Stimulated activated CD8-positive, alpha-beta memory T cell treated with anti-CD3 and anti-CD28 coated beads, Interleukin-15, amount 100 ng/mL, for 24 hours (primary cell): ENCODE measurements at regions not wholly inside any gene's neighbourhood (a gene's known extent, or its start where the extent isn't known, plus 50 kb on each side); places are given as distances from the start of the nearest gene placed in this dataset.

Experiments used
- DNase-seq: peaks from one replicate; pipeline ENCODE4 v3.0.0-alpha.2; 2020; ENCODE audit warnings: low read depth

DNA sequence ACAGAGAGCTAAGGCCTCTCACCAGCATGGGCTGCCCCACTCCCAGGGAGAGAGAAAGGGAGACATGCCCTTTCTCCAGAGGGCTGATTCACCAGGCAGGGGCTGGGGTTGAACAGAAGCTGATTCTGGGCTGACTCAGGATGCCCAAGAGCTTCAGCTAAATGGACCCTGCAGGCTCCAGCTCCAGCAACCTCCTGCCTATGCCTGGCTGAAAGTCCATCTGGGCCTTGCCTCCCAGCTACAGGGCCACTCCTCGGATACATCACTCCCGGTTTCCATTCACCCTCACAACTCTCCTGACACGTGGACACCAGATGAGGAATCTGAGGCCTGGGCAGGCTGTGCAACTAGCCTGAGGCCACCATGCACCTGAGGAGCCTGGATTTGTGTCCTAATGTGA, 215.5 kb downstream of the BUD13 start:
- no peak for DNase-seq

DNA sequence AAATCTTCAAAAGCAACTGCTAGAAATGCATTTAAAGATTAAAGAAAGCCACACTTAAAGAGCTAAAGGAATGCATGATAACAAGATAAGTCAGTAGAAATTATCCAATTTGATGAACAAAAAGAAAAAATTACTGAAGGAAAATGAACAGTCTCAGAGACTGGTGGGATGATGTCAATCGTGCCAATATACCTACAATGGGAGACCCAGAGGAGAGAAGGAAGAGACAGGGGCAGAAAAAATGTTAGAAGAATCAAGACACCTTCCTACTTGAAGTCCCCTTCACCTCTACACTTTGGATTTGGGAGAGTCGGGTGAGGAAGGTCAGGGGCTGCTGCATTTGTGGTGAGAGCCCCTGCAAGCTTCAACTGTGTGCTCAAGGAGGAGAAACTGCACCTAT, 216.3 kb downstream of the BUD13 start:
- no peak for DNase-seq

DNA sequence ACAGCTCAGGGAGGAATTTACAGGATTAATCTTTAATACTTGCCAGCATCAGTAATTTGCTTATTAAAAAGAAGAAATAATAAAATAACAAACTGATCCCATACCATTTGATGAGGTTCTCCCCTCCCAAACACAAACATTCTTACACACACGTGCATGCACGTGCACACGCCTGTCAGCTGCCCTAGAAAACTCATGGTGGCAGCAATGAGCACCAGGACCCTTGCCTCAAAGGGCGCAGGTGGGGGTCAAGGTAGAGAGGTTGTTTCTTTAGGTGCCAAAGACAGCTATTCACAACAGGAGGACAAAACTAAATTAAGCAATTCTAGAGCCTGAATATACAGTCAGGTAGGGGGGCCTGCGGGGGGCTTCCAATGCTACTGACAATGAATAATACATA, 219.3 kb downstream of the BUD13 start:
- no peak for DNase-seq

DNA sequence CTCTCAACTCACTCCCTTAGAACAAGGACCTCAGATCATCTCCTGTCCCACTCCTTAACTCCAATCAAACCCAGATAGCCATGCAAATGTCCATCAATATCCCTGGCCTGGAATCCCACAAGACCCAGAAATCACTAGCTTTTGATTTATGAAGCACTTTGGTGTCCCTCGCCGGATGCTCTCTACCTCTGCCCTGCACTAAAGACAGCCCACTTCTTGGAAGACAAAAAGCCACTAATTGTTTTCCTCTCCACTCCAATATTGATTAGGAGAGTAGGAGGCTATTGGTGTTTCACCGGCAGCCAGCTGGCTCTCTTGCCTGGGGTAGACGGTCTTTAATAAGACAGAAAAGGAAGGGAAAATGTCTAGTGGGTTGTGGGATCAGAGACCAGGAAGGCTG, 221.2 kb downstream of the BUD13 start:
- no peak for DNase-seq

DNA sequence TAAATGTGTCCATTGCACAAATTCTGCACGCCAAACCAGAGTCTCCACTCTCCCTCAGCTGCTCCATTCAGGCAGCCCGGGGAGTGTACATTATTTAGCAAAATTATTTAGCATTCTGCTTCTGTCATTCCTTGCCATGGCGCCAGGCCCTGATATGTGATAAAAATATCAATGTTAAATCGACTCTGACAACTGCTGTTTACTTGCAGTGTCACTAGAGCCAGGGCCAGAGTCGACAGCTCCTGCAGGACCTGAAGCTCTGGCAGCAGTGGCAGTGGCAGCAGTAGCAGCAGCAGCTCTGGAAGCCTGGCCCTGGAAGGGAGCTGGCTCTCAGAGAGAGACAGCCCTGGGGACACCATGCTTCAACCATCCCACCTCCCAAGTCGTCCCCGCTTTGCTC, 224.5 kb downstream of the BUD13 start:
- no peak for DNase-seq

DNA sequence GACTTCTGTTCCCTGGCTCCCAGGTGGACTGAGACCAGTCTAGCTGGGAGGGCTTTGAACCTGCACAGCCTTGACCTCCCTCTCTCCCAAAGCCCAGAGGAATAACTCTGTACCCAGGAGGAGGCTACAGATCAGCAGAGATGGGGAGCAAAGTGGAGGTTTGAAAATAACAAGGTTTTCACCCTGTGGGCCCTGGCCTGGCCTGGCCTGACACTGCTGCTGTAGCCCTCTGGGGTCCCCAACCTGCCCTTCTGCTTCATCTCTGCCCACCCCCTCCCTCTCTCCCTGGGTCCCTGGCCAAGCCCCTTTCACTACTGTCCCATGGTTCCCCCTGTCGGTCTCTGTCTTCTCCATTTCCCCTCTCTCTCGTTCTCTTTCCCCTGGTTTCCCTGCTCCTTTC, 225.2 kb downstream of the BUD13 start:
- DNase-seq: no peak

DNA sequence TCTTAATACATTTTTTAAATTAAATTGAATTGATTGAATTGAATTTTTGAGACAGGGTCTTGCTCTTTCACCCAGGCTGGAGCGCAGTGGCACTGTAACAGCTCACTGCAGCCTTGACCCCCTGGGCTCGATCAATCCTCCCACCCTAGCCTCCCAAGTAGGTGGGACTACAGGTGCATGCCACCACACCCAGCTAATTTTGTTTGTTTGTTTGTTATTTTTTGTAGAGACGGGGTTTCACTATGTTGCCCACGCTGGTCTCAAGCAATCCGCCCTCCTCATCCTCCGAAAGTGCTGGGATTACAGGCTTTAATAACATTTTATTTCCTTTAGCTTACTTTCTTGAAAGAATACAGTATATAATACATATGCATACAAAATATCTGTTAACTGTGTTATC, 226.9 kb downstream of the BUD13 start:
- no peak for DNase-seq

DNA sequence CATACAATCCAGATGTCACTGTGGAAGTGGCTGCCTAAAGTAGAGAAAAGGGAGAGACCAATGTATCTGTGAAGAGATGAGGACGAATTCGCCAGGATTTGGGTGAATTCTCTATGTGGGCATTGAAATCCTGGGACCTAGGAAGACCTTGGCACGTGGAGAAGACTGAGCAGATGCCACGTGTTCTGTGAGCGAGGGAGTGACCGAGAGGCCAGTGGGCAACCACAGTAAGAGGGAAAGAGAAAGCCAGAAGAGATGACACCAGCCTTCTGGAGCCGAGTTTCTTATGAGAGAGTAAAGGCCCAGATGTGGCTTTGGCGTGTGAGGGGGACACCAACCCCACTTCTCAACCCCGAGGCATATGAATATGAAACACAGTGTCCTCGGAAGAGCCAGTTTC, 228.1 kb downstream of the BUD13 start:
- DNase-seq: no peak

DNA sequence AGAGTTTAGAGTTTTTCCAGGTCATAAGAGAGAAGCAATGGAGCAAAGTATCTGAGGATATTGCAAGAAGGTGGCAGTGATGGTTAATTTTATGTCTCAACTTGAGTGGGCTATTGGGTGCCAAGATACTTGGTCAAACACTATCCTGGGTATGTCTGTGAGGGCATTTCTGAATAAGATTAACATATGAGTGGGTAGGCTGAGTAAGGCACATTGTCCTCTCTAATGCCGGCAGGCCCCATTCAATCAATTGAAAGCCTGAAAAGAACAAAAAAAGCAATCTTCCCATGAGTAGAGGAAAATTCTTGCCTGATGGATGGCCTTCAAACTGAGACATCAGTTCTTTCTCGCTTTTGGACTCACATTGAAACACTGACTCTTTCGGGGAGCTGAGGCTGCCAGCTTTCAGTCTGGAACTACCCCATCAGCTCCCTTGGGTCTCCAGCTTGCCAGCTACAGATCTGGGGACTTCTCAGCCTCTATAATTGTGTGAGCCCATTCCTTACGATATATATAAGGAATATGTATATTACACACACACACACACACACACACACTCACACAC, 228.8 kb downstream of the BUD13 start:
- DNase-seq: no peak

DNA sequence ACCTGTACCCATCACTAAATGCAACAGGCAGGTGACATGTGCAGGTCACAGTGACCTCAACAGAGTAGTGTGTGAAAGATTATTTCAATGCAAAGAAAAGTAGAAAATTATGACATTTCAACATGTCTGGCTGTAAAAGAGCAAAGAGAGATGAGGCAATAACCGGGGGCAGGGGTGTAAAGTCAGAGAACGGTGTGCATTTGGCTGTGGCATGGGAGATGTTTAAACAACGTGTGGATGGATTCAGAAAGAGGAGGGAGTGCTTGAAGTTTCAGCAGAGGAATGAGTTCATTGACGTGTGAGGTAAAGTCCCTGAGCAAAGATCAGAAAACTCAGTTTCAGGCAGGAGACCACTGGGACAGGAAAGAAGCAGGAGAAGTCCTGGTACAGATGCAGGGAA, 229.7 kb downstream of the BUD13 start:
- no peak for DNase-seq

DNA sequence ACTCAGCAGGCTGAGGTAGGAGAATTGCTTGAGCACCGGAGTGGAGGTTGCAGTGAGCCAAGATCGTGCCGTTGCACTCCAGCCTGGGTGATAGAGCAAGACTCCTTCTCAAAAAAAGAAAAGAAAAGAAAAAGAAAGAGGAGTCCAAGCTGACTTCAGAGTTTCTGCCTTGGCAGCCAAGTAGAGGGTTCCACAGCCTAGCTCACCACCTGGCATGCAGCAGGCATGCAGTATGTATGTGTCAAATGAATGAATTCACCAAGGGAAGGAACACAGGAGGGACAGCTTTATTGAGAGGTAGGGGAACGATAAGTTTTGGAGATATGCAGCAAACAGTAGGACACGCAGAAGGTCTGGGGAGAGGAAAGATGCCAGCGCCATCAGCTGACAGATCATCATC, 230.4 kb downstream of the BUD13 start:
- DNase-seq: no peak

DNA sequence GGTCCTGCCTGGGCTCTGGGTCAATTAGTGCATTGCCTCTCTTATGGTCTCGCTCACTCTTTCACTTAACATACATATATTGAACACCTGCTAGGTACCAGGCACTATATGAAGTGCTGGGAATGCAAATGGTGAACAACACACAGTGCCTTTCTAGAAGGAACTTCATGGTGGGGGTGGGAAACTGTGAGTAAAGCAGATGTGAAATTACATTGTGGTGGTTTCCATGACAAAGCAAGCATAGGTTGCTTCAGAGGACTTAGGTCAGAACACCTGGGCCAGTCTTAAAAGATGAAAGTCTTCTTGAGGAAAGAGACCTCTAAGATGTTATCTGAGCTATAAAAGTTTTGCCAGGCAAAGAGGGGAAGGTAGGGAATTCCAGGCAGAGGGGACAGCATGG, 231.3 kb downstream of the BUD13 start:
- no peak for DNase-seq

DNA sequence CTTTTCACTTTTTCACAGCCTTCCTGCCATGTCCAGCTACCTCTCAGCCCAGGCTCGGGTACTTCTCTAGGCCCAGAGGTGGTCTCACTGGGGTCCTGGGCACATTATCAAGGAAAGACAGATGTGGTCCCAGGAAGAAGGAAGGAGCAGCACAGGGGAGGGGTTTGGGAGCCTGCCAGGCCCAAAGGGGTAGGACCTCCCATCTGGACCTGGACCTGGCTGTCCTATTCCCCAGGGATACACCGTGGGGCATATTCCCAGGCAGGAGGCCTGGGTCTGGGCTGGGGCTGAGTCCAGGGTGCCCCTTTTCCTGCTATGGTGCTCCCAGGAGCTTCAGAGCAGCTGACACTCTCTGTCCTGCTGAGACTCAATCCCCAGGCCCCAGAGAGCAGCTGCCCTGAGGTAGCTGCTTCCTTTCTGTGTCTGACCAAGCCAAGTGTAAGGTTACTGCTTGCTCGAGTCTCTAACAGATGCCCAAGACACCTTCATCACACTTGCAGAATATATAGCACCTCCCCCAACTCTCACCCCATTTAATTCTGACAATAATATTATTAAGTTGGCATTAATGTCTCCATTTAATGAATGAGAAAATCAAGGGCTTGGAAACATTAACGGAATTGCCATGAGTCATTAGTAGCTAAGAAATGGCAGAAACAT, 232.0 kb downstream of the BUD13 start:
- no peak for DNase-seq

DNA sequence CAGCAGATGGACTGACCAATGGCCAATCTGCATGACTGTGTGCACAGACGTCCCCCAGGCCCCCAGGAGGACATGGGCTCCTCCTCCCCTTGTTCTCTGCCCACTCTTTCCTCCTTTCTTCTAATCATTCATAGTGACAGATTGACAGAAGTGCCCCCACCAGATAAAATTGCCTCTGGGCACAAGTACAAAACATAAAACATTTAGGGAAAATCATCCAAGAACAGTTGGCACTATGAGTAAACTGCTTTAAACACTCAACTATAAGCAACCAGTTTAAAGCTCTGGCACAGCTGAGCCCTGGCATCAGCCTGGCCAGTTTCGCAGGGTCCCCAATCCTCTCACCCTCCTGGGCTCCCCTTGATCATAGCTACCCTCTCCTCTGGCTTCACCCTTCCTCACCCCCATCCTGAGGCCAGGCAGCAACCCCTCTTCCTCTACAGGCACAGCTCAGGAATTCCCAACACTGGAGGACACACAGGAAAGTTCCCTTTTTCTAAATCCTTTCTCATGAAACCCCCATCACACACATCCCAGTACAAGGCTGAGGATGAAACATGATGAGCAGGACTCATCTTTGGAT, 232.9 kb downstream of the BUD13 start:
- DNase-seq: no peak

DNA sequence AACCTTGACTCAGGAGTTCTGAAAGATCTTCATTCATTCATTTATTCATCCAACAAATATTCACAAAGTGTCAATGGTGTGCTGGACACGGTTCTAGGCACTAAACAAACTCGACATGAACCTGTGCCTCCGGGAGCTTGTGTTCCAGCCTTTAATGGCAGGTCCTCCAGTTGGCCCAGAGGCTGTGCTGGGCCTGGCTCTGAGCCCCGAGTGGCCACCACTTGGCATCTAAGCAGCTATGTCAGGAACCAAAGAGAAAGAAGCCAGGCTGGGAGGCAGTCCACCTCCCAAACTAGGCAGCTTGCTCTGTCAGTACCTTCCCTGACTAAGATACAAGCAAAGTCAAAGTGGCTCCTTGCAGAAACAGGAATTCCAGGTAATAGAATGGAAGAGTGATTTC, 233.6 kb downstream of the BUD13 start:
- DNase-seq: no peak

DNA sequence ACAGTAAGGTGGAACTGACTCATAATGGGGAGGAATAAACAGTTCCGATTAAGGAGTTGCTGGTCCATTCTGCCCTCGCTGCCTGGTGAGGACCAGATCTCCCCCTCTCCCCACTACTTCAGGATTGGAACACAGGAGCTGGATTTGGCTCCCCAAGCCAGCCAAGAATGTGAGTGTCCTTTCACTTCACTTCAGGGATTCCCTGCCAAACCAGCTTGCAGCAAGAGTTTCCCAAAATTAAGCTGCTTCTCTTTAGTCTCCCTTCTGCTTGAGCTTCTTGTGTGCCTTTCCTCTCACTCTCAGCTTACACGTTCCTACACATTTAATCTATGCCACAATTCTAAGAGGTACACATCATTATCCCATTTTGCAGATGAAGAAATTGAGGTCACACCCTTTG, 234.1 kb downstream of the BUD13 start:
- no peak for DNase-seq

DNA sequence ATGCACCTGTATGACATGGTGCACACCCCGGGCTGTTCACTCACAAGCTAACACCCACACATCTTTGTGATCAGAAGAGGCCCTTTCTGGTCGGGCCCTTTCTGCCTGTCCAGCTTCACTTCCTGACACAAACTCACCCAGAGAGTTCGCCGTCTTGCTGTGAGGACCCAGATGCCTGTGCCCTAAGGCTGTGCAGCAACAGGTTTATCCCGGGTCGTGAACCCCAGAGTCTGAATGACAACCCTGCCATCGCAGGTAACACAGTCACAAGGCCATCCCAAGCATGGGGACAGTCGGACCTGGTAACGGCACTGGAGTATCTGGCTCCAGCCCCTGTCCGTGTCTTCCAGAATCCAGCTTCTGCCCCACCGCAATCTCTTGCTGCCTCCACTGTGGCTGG, 235.1 kb downstream of the BUD13 start:
- DNase-seq: no peak

DNA sequence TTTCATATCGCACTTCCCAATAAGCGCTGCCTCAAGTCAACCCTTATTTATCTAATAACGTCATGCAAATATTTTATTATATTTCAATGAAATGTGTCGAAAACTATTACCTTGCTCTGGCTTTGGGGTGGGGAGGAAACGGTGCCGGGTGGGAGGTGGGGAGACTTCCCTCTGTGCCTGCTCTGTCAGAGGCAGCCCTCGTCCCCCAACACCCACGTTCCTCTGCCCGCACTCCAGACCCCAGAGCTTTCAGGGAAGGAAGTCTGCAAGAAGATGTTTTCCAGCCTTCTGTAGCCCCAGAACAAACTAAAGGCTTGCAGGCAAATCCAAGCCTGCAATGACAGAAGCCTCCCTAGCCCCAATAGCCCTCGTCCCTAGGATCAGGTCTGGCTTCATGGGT, 235.7 kb downstream of the BUD13 start:
- no peak for DNase-seq

DNA sequence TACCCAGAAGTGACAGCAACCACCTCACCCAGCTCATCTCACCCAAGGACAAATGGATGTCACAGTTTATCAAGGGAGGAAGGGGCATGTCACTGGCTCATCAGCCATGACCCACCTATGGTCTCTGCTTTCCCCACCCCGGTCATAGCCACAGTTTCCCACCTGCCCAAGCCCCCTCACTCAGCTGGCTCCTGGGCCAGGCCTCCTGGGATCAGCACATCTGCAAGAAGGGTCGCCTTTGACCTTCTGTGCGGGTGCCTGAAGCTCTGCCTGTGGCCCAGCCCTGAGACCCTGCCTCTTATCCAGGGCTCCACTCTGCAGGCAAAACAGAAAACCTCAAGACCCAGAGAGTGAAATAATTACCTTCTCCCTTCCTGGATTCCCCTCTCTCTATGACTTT, 236.4 kb downstream of the BUD13 start:
- no peak for DNase-seq

DNA sequence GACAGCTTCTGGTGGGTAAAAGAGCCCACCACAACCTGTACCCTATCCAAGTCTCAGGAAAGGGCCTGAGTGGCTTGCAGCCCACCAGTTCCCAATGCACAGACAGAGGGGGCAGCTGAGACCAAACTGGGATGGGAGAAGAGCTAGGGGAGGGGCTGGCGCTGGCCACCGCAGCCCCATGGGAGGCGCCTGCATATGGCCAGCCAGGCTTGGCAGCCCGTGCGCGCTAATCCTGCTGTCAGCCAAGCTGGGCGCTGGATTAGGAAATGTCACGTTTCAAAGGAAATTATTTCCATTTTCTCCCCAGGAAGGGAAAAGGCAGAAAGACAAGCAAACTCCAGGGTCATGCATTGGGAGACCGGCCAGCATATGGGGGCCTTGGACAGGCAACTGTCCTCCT, 236.8 kb downstream of the BUD13 start:
- no peak for DNase-seq

DNA sequence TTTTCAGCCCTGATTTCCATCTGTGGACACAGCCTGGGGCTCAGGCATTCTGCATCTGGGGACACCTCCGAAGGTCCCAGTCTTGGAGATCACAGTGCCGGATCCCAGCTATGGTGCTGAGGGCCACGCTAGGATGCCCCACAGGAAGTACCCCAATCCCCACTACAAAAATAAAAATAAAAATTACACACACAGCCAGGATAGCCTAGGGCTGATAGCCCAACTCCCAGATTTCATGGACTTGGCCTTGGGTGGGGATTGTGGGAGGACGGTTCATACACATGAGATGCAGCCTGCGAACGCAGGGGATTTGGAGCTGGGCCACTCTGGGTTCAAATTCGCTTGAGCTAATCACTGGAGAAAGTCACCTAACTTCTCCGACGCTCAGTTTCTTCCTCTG, 237.7 kb downstream of the BUD13 start:
- no peak for DNase-seq

DNA sequence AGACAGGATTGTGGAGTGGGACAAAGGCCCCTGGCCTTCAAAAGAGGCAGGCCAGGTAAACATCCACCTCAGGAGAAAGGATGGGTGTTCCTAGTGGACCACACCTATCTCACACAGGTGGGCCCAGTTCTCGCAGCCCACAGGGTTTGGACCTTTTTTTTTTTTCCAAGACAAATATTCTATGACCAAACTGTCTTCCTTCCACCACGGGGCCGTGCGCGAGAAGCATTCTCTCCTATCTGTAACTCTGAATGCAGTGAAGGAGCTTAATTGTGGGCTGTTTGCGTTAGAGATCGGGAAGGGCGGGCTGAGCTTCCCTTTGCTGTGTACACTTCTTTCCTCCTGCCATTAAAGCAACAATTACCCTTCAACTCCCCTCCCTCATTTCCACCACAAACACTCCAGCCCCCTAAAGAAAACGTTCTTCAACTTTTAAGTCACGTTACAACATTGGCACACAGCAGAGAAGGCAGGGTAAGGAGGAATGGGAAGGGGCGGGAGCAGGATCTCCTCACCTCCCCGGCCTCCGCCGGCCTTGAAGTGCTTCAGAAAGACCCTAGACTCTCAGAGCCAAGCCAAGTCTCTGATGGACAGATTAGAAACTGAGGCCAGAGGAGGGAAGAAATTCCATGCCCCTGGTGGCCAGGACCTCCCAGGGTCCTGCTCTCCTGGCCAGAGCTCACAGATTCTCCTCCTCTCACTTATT, 238.4 kb downstream of the BUD13 start:
- no peak for DNase-seq

DNA sequence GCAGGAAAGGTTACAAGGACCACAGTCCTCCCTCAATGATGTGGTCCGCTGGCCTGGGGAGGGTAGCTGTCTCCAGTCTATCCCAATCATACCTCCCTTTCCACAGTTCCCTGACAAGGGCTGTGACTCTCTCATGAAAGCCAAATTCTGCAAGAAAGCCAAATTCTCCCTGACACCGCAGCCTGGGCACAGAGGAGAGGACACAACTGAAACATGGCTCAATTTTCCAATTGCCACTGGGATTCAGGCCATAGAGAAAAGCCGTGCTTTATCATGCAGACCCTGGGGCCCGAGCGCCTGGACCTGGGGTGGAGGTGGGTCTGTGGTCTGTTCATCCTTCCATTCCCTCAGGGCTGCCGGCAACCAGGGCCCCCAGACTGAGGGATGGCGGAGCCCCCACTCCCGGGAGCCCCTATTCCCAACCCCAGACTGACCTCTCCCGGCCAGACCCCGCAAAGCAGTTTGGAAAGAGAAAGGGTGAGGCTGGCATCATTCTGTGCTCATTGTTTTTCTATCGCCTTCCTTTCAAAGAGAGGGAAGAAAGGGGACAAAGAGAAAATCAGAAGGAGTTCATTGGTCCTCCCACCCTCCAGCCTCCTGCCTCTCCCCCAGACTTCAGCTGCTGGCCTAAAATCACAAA, 239.5 kb downstream of the BUD13 start:
- no peak for DNase-seq
